Stimulated activated CD4-positive, alpha-beta T cell treated with anti-CD3 and anti-CD28 coated beads, TNF-alpha, amount 100 ng/mL, for 24 hours (primary cell): ENCODE measurements at regions not wholly inside any gene's neighbourhood (a gene's known extent, or its start where the extent isn't known, plus 50 kb on each side); places are given as distances from the start of the nearest gene placed in this dataset.

Source experiments
- DNase-seq, 3 experiments: peaks; one replicate each; pipeline ENCODE4 v3.0.0-alpha.2; 2020; ENCODE audit warnings: low read depth in 3 of 3

GRCh38 chr10:60518745-60519144 lies 129.1 kb upstream of the ANK3 start:
- DNase-seq: no peak

- DNase-seq: no peak
Observed at GRCh38 chr10:60517805-60518204, 128.1 kb upstream of the ANK3 start.

GRCh38 chr10:60513281-60513680 lies 123.6 kb upstream of the ANK3 start:
- DNase-seq: no peak

- no peak for DNase-seq
Observed at GRCh38 chr10:60511477-60512229, 122.0 kb upstream of the ANK3 start.

GRCh38 chr10:60508831-60509230 lies 119.2 kb upstream of the ANK3 start:
- DNase-seq: no peak

GRCh38 chr10:60508037-60508436 lies 118.4 kb upstream of the ANK3 start:
- DNase-seq: no peak

- DNase-seq: no peak
Observed at GRCh38 chr10:60502621-60503020, 112.9 kb upstream of the ANK3 start.

GRCh38 chr10:60498985-60499384 lies 109.3 kb upstream of the ANK3 start:
- DNase-seq: no peak

GRCh38 chr10:60497364-60497763 lies 107.7 kb upstream of the ANK3 start:
- DNase-seq: no peak

GRCh38 chr10:60496181-60496580 lies 106.5 kb upstream of the ANK3 start:
- DNase-seq: no peak

- DNase-seq: no peak
Observed at GRCh38 chr10:60495338-60496055, 105.8 kb upstream of the ANK3 start.

GRCh38 chr10:60494774-60495173 lies 105.1 kb upstream of the ANK3 start:
- no peak for DNase-seq

- no peak for DNase-seq
Observed at GRCh38 chr10:60491162-60491561, 101.5 kb upstream of the ANK3 start.

- no peak for DNase-seq
Observed at GRCh38 chr10:60490013-60490412, 100.3 kb upstream of the ANK3 start.

GRCh38 chr10:60488111-60488669 lies 98.5 kb upstream of the ANK3 start:
- no peak for DNase-seq

GRCh38 chr10:60487543-60487942 lies 97.9 kb upstream of the ANK3 start:
- DNase-seq: no peak

- DNase-seq: no peak
Observed at GRCh38 chr10:60485025-60485424, 95.3 kb upstream of the ANK3 start.

- no peak for DNase-seq
Observed at GRCh38 chr10:60480865-60481563, 91.3 kb upstream of the ANK3 start.

- no peak for DNase-seq
Observed at GRCh38 chr10:60479305-60480020, 89.8 kb upstream of the ANK3 start.

- no peak for DNase-seq
Observed at GRCh38 chr10:60476451-60476850, 86.8 kb upstream of the ANK3 start.

- no peak for DNase-seq
Observed at GRCh38 chr10:60473557-60473956, 83.9 kb upstream of the ANK3 start.

- DNase-seq: no peak
Observed at GRCh38 chr10:60470091-60470490, 80.4 kb upstream of the ANK3 start.
